Hematopoietic multipotent progenitor cell treated with erythropoietin and hydrocortisone succinate and interleukin-3 and kit ligand, for 4 days (in vitro differentiated cells): ENCODE measurements at regions not wholly inside any gene's neighbourhood (a gene's known extent, or its start where the extent isn't known, plus 50 kb on each side); places are given as distances from the start of the nearest gene placed in this dataset.

Experiments
- DNase-seq: peaks from one replicate; pipeline ENCODE4 v3.0.0-alpha.2; 2015

GRCh38 chr2:103284750-103285149 lies 522.9 kb downstream of the TMEM182 start:
- peak; percentile 1 for DNase-seq

DNA sequence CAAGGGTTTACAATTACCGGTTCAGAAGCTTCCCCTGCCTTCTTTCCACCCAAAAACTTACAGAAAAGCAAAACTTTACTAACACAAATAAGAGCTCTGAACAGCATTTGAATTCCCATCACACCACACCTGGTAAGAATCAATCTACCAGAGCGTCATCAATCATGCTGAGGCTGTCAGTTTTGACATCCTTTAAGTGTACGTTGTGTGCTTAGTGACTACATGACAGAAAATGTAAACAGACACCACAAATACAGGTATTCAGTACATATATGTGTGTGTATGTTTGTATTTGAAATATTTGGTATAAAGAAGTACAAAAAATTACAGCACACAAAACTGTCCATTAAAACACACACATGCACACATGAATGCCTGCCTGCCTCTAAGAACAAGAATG lies 523.5 kb downstream of the TMEM182 start:
- no peak for DNase-seq

- no peak for DNase-seq
Measured at GRCh38 chr2:103287746-103288145, 525.9 kb downstream of the TMEM182 start.

DNA sequence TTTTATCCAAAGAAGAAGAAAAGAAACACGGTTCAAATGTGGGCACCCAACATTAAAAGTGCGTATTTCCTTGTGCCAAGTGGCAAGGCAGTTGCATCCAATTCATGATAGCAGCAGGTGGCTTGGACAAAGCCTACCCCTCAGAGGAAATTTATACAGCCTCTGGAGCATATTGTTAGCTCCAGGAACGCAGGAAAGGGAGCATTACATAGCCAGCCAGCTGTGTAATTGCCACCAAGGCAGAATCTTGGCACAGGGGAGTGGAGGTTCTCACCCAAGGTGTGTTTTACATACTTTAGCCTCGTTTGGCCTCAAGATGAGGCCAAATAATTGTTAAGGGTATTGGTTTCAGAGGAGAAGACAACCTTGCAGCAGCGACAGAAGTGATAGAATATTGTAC lies 526.9 kb downstream of the TMEM182 start:
- DNase-seq: no peak

DNA sequence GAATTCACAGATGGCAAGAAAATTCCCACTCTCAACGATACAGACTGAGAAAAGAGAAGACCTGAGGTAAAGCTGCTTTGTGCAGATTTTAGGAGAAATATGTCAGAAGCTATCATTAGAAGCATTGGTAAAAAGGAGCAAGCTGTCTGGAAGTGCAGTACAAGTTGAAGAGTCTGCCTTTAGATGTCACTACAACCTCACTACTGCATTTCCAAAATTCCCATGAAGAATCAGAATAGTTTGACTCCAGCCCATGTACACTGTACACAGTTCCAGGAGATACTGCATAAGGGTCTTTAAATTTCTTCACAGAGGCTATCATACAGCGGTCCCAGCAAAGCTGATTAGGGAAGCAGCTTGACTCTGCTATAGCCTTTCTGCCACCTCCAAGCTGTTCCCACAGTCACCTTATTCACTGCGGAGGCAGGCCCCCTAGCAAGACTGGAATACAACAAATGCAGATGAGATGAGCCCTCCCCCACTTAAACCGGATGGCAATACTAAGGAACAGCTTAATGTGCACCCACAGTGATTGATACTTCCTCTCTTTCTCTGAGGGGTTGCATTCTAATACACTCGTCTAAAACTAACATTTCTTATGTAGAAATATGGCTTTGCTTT lies 527.4 kb downstream of the TMEM182 start:
- DNase-seq: no peak

- DNase-seq: no peak
Measured at GRCh38 chr2:103292573-103292972, 530.7 kb downstream of the TMEM182 start.

- DNase-seq: no peak
Measured at GRCh38 chr2:103293067-103293741, 531.4 kb downstream of the TMEM182 start.

DNA sequence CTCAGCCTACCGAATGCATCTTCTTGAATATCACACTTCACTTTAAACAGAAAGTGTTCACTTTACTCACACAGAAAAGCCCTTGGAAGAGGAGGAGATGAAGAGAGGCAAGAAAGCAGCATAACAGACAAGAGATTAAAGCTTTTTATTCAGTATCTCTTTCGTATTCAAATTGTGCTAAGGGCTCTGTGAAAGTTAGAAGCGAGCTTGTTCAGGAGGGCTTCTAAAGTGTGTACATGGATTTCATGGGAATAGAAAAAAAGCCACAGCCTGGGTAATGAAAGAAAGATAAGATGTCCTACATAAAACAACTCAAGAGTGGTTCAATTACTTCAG lies 531.9 kb downstream of the TMEM182 start:
- DNase-seq: no peak

- DNase-seq: no peak
Measured at GRCh38 chr2:103294420-103294819, 532.6 kb downstream of the TMEM182 start.

GRCh38 chr2:103295591-103295990 lies 533.8 kb downstream of the TMEM182 start:
- no peak for DNase-seq

DNA sequence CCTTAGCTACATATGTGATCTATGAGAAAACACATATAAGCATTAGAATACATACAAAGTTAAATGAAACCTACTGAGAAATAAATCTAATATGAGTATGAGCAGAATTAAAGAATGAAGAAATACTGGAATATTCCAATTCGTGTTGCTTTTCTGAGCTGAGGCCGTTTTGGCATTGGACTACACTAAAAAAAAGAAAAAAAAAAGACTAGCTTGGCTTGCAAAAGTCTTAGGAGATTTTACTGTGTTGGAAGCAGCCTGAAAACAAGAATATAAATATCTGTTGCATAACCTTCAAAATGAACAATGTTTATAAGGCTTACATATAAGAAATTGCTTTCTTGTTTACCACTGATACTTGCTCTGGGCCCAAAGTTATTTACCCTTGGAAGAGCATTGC lies 562.8 kb downstream of the TMEM182 start:
- no peak for DNase-seq

- no peak for DNase-seq
Measured at GRCh38 chr2:103327386-103327785, 565.6 kb downstream of the TMEM182 start.

- DNase-seq: no peak
Measured at GRCh38 chr2:103327966-103328365, 566.1 kb downstream of the TMEM182 start.

GRCh38 chr2:103335403-103335802 lies 573.6 kb downstream of the TMEM182 start:
- DNase-seq: no peak

DNA sequence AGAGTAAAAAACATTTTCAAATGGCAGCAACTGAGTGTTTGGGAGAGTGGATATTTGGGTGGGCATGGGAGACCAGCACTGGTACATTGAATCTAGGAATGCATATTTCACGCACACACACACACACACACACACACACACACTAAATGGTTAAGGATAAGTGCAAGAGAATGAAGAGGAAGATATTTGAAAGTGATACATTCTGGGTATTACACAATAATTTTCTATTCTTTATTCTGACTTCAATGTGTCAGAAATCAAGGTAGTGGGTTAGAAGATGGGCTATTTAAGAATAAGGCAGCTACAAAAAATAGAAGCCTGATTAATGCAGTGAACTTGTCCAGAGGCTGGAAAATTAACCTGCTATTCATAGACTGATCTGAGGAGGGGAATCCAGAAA lies 577.0 kb downstream of the TMEM182 start:
- no peak for DNase-seq

DNA sequence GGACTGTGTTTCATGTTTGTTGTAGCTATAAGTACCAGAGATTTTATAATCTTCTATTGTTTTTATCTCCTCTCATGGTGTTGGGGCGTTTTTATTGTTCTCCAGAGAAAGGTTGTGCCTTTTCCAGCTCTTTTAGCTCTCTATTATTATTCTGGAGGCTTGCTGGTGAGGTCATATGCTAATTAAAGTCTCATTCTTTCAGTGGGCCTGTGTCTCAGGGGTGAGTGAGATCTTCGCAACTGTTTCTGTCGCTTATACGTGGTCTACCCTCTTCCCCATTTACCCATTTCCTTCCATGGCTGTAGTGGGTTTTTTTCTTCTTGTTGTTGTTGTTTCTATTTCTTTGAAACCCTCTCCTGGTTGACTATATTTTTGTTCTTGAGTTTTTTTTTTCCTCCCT lies 584.9 kb downstream of the TMEM182 start:
- DNase-seq: no peak

GRCh38 chr2:103353774-103354173 lies 591.9 kb downstream of the TMEM182 start:
- DNase-seq: no peak

- no peak for DNase-seq
Measured at GRCh38 chr2:103355287-103355686, 593.5 kb downstream of the TMEM182 start.

DNA sequence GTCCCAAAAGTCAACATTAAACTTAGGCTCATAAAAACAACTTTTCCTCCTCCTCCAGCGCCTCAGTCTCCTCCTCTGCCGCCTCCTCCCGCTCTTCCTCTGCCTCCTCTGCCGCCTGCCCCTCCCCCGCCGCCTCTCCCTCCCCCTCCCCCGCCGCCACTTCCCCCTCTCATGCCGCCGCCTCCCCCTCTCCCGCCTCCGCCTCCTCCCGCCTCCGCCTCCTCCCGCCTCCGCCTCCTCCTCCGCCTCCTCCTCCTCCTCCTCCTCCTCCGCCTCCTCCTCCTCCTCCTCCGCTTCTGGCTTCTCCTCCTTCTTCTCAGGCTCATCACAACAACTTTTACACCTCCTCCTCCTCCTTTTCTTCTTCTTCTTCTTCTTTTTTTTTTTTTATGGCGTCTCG lies 599.9 kb downstream of the TMEM182 start:
- DNase-seq: no peak

DNA sequence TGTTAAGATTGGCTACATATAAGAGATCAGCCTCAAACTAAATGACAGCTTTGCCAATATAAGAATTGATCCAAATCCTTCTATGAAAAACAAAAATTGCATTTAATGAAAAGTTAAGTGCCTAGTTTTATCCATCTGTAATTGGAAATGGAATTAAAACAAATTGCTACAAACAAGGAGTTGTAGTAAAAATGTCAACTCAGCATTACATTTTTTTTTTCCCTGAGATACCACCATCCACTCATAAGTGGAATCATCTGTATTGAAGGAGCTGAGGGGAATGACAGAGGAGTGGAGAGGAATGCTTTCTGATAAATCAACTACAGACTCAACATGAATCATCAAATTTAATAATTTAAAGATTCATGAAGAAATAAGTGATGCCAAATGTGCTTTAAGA lies 601.8 kb downstream of the TMEM182 start:
- no peak for DNase-seq

- DNase-seq: no peak
Measured at GRCh38 chr2:103364177-103364576, 602.3 kb downstream of the TMEM182 start.

- no peak for DNase-seq
Measured at GRCh38 chr2:103365071-103365470, 603.2 kb downstream of the TMEM182 start.

DNA sequence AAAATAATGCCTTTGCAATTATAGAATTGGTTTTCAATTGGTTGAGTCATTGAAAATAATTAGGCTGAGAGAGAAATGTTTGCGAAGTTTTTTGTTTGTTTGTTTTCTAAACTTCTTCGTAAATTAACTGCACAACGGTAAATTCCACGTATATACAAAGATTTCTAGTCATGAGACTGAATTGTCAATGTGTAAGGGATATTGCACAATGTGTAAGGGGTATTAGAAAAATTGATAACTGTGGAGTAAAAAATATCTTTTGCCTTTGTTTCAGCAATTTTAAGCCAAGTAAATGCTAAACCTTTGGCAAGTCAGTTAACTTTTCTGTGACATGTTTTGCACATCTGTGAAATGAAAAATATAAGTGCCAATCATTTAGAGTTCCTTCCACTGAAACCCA lies 606.0 kb downstream of the TMEM182 start:
- DNase-seq: no peak

DNA sequence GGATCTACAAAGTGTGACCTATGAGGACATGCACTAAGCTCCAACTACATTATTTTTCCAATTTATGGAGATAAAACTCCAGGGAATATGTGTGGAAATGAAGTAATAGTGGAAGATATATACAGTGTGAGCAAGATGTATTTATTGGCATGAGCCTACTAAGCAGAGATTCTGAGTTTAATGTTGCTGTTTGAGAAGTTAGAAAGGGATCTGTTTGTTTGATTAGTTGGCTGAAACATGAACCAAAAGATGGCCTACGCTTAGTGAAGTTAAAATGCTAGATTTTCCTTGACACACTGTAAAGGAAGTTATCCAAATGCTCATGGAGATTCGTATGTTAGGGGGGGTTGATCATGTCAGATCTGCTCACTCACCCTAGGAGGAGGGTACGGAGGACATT lies 621.7 kb downstream of the TMEM182 start:
- no peak for DNase-seq

- no peak for DNase-seq
Measured at GRCh38 chr2:103386872-103387271, 625.0 kb downstream of the TMEM182 start.
